ENCODE measurements at regions not wholly inside any gene's neighbourhood (a gene's known extent, or its start where the extent isn't known, plus 50 kb on each side); places are given as distances from the start of the nearest gene placed in this dataset.

GRCh38 chr4:166182145-166182544 is 309.1 kb downstream of the TLL1 start:
- TF ChIP-seq GABPA (IDR thresholded peaks at IDR 0.05; ENCODE audit: low read depth), result no peak
- no peak for TF ChIP-seq POLR2AphosphoS5 (IDR thresholded peaks at IDR 0.05; ENCODE audit: low read depth)
- no peak for TF ChIP-seq CTCF (IDR thresholded peaks at IDR 0.05; ENCODE audit: insufficient read depth, low read length)
- no peak for TF ChIP-seq REST (IDR thresholded peaks at IDR 0.05; ENCODE audit: insufficient replicate concordance, low read depth)
- no peak for TF ChIP-seq SPI1 (IDR thresholded peaks at IDR 0.05; ENCODE audit: borderline replicate concordance, low read depth)
- DNase-seq (ENCODE audit: low read depth in 1 of 2, low spot score in 1 of 2), result no peak
- Histone ChIP-seq H3K27ac (replicated peaks) (no peak overlapping the region), H3K27me3 (ENCODE audit: insufficient read depth, poor library complexity, severe bottlenecking) (no peaks in the 10 kb centered on the region), H3K4me3 (replicated peaks; ENCODE audit: insufficient read depth, low read length) (no peak overlapping the region)

DNA sequence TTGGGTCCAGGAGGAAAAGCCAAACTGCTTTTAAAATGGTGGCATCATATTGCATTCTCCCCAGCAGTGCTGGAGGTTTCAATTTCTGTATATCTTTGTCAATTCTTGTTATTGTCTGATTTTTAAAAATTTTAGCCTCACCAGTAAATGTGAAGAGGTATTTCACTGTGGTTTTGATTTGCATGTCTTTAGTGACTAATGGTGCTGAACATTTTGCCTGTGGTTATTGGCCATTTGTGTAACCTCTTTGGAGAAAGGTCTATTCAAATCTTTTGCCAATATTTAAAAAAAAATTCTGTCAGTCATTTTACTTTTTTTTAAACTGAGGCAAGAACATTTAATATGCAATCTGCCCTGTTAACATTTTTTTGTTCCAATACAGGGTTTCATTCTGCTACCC is 322.1 kb downstream of the TLL1 start:
- no peak for DNase-seq (ENCODE audit: low read depth in 1 of 2, low spot score in 1 of 2)
- H3K4me3 ChIP-seq (replicated peaks; ENCODE audit: insufficient read depth, low read length), result no peak overlapping the region
- no peaks in the 10 kb centered on the region for H3K27me3 ChIP-seq (ENCODE audit: insufficient read depth, poor library complexity, severe bottlenecking)
- TF ChIP-seq CTCF (IDR thresholded peaks at IDR 0.05; ENCODE audit: insufficient read depth, low read length), result no peak
- no peak for TF ChIP-seq GABPA (IDR thresholded peaks at IDR 0.05; ENCODE audit: low read depth)
- TF ChIP-seq SPI1 (IDR thresholded peaks at IDR 0.05; ENCODE audit: borderline replicate concordance, low read depth), result no peak
- no peak for TF ChIP-seq POLR2AphosphoS5 (IDR thresholded peaks at IDR 0.05; ENCODE audit: low read depth)
- no peak for TF ChIP-seq REST (IDR thresholded peaks at IDR 0.05; ENCODE audit: insufficient replicate concordance, low read depth)
- H3K27ac ChIP-seq (replicated peaks), result no peak overlapping the region

GRCh38 chr4:166197166-166197565 is 324.1 kb downstream of the TLL1 start:
- no peak overlapping the region for H3K27ac ChIP-seq (replicated peaks)
- TF ChIP-seq REST (IDR thresholded peaks at IDR 0.05; ENCODE audit: insufficient replicate concordance, low read depth), result no peak
- no peak for TF ChIP-seq POLR2AphosphoS5 (IDR thresholded peaks at IDR 0.05; ENCODE audit: low read depth)
- TF ChIP-seq CTCF (IDR thresholded peaks at IDR 0.05; ENCODE audit: insufficient read depth, low read length), result no peak
- no peak for TF ChIP-seq GABPA (IDR thresholded peaks at IDR 0.05; ENCODE audit: low read depth)
- TF ChIP-seq SPI1 (IDR thresholded peaks at IDR 0.05; ENCODE audit: borderline replicate concordance, low read depth), result no peak
- no peak overlapping the region for H3K4me3 ChIP-seq (replicated peaks; ENCODE audit: insufficient read depth, low read length)
- no peaks in the 10 kb centered on the region for H3K27me3 ChIP-seq (ENCODE audit: insufficient read depth, poor library complexity, severe bottlenecking)
- no peak for DNase-seq (ENCODE audit: low read depth in 1 of 2, low spot score in 1 of 2)

All from HL-60 (cell line).